ENCODE measurements at regions not wholly inside any gene's neighbourhood (a gene's known extent, or its start where the extent isn't known, plus 50 kb on each side); places are given as distances from the start of the nearest gene placed in this dataset.
"Not testable (repeated sequence)": the region's sequence is repeated elsewhere in the genome, so short reads cannot be mapped to it uniquely, and the experiment has no call there.

GRCh38 chr5:21315376-21315775 is 1327.4 kb upstream of the CDH18 start:
- POLR2A ChIA-PET; H3K36me3 ChIP-seq (ENCODE audit: control insufficient read depth, insufficient read depth, low read length); H3K4me3 ChIP-seq (ENCODE audit: low read depth, low read length); H3K27me3 ChIP-seq (ENCODE audit: control insufficient read depth, insufficient read depth, low read length); DNase-seq (ENCODE audit: low read depth); CTCF ChIA-PET: not testable (repeated sequence)

GRCh38 chr5:21301205-21301604 is 1313.2 kb upstream of the CDH18 start:
- H3K4me3 ChIP-seq (ENCODE audit: low read depth, low read length); CTCF ChIA-PET; POLR2A ChIA-PET; H3K36me3 ChIP-seq (ENCODE audit: control insufficient read depth, insufficient read depth, low read length); H3K27me3 ChIP-seq (ENCODE audit: control insufficient read depth, insufficient read depth, low read length); DNase-seq (ENCODE audit: low read depth): not testable (repeated sequence)

GRCh38 chr5:21274361-21274760 is 1286.4 kb upstream of the CDH18 start:
- H3K36me3 ChIP-seq (ENCODE audit: control insufficient read depth, insufficient read depth, low read length); DNase-seq (ENCODE audit: low read depth); POLR2A ChIA-PET; H3K4me3 ChIP-seq (ENCODE audit: low read depth, low read length); CTCF ChIA-PET; H3K27me3 ChIP-seq (ENCODE audit: control insufficient read depth, insufficient read depth, low read length): not testable (repeated sequence)

GRCh38 chr5:21263361-21263760 is 1275.4 kb upstream of the CDH18 start:
- Histone ChIP-seq H3K4me3 (ENCODE audit: low read depth, low read length) (no peak overlapping the region), H3K27me3 (ENCODE audit: control insufficient read depth, insufficient read depth, low read length) (no peaks in the 10 kb centered on the region), H3K36me3 (ENCODE audit: control insufficient read depth, insufficient read depth, low read length) (no peaks in the 10 kb centered on the region)
- ChIA-PET CTCF (no interaction called here), POLR2A (no interaction called here)
- TF ChIP-seq CTCF (IDR thresholded peaks at IDR 0.05; ENCODE audit: insufficient read depth, low read depth, low read length), result no peak
- DNase-seq (ENCODE audit: low read depth), result no peak

GRCh38 chr5:21254161-21254560 is 1266.2 kb upstream of the CDH18 start:
- TF ChIP-seq CTCF (IDR thresholded peaks at IDR 0.05; ENCODE audit: insufficient read depth, low read depth, low read length), result no peak
- Histone ChIP-seq H3K4me3 (ENCODE audit: low read depth, low read length) (no peak overlapping the region), H3K36me3 (ENCODE audit: control insufficient read depth, insufficient read depth, low read length) (no peaks in the 10 kb centered on the region), H3K27me3 (ENCODE audit: control insufficient read depth, insufficient read depth, low read length) (no peaks in the 10 kb centered on the region)
- ChIA-PET CTCF (no interaction called here), POLR2A (no interaction called here)
- DNase-seq (ENCODE audit: low read depth), result no peak

GRCh38 chr5:21244982-21245381 is 1257.0 kb upstream of the CDH18 start:
- H3K36me3 ChIP-seq (ENCODE audit: control insufficient read depth, insufficient read depth, low read length), result no peaks in the 10 kb centered on the region
- DNase-seq (ENCODE audit: low read depth), result no peak
- POLR2A ChIA-PET, result no interaction called here
- no peak for TF ChIP-seq CTCF (IDR thresholded peaks at IDR 0.05; ENCODE audit: insufficient read depth, low read depth, low read length)
- CTCF ChIA-PET, result no interaction called here
- H3K27me3 ChIP-seq (ENCODE audit: control insufficient read depth, insufficient read depth, low read length), result no peaks in the 10 kb centered on the region
- H3K4me3 ChIP-seq (ENCODE audit: low read depth, low read length), result no peak overlapping the region

- no peaks in the 10 kb centered on the region for H3K27me3 ChIP-seq (ENCODE audit: control insufficient read depth, insufficient read depth, low read length)
- ChIA-PET CTCF (no interaction called here), POLR2A (no interaction called here)
- no peak overlapping the region for H3K4me3 ChIP-seq (ENCODE audit: low read depth, low read length)
- no peak for TF ChIP-seq CTCF (IDR thresholded peaks at IDR 0.05; ENCODE audit: insufficient read depth, low read depth, low read length)
- no peak for DNase-seq (ENCODE audit: low read depth)
- no peaks in the 10 kb centered on the region for H3K36me3 ChIP-seq (ENCODE audit: control insufficient read depth, insufficient read depth, low read length)
Measured at GRCh38 chr5:21238786-21239185, 1250.8 kb upstream of the CDH18 start.

All from BJ (cell line).